Tibial nerve (tissue), 4 donors: ENCODE measurements at regions not wholly inside any gene's neighbourhood (a gene's known extent, or its start where the extent isn't known, plus 50 kb on each side); places are given as distances from the start of the nearest gene placed in this dataset.

Source experiments
- CTCF ChIP-seq, 5 experiments: fragments of 200-600 bp in 3 of 5; fragments of 450-650 bp in 2 of 5; sonication (generic) in 3 of 5; IDR thresholded peaks; one replicate each; pipeline ENCODE4 v1.5.1; 2016 to 2019; ENCODE audit warnings: antibody characterized with exemption in 5 of 5, mild to moderate bottlenecking in 3 of 5, moderate library complexity in 2 of 5
- EP300 ChIP-seq, 2 donors: sonication (generic); formaldehyde crosslinking; IDR thresholded peaks; one replicate each; pipeline ENCODE4 v1.6.1; 2017; ENCODE audit warnings: antibody characterized with exemption in 2 of 2, mild to moderate bottlenecking in 1 of 2

GRCh38 chr6:14806101-14806500, 439.8 kb upstream of the JARID2 start:
- TF ChIP-seq CTCF (IDR thresholded peaks at IDR 0.05), result no peak
- TF ChIP-seq EP300 (IDR thresholded peaks at IDR 0.05), result no peak
